Stimulated activated CD4-positive, alpha-beta T cell treated with anti-CD3 and anti-CD28 coated beads, Interleukin-4, amount 100 ng/mL, for 48 hours (primary cell): ENCODE measurements at regions not wholly inside any gene's neighbourhood (a gene's known extent, or its start where the extent isn't known, plus 50 kb on each side); places are given as distances from the start of the nearest gene placed in this dataset.
"Not testable (repeated sequence)": the region's sequence is repeated elsewhere in the genome, so short reads cannot be mapped to it uniquely, and the experiment has no call there.

Experiments used
- DNase-seq, 2 donors: peaks; one replicate each; pipeline ENCODE4 v3.0.0-alpha.2; 2020; ENCODE audit warnings: low read depth in 2 of 2

DNA sequence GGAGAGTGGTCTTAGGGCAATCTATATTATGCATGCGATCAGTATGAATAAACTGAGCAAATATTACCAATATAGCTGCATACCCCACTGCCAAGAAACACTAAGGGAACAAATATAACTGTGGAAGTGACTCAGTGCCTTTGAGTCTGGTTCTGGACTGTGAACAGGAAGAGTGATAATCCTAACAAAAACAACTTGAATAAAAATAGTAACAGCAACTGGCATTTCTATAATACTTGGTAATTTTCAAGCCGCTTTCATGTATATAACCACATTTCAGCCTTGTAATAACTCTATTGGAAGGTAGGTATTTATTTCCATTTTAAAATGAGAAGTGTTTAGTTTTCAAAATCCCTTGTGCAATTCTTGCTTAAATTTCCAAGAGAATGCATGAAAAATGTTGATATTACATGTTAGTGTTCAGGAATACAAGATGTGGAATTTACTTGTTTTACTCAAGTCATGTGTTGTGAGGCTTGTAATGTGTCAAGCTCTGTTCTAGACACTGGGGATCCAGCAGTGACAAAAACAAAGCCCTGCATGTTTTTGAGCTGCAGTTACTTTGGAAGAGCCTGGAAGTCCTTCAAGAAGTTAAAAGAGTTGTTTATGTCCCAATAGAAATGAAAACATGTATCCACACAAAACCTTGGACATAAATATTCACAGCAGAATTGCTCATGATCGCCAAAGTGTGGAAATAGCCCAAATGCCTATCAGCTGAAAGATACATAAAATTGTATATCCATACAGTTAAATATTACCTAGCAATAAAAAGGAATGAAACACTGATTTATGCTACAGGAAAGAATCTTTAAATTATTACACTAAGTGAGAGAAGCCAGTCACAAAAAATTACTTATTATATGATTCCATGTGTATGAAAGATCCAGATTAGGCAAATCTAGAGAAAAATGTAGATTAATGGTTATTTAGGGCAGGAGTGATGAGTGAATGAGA is 338.1 kb upstream of the TMEM132C start:
- DNase-seq = no peak

DNA sequence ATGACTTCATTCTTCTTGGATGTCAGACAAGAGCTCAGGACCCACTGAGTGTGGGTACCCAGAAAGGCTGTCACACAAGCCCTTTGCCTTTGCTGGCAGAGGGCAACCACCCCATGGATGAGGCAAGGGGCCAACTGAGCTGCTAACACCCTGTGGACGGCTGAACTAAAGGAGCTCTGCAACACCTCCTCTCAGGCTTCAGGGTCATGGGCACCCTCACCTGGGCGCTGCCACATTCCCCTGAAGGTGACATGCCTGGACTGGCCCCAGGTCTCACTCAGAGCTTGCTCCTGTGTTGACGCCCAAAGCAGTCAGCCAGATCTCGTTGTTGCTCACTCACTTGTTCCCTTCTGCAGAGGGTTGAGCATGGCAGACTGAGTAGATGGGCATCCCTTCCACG is 336.8 kb upstream of the TMEM132C start:
- no peak for DNase-seq

DNA sequence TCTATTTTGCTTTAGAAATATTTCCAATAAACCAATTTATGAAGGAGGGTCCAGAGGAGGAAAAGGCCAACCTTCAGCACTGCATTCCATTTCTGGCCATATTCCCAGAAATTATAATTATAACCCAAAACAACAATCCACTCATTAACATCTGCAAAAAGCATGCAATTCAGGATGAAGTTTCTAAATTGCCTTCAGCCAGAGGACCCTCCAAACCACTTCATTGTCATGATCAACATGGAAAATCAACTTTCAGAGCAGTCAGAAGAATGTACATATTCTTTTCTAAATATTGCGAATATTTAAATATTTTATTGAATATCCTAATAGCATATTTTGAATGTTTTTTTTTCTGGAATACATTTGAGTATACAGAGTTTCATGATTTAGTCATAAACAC is 332.6 kb upstream of the TMEM132C start:
- no peak for DNase-seq

DNA sequence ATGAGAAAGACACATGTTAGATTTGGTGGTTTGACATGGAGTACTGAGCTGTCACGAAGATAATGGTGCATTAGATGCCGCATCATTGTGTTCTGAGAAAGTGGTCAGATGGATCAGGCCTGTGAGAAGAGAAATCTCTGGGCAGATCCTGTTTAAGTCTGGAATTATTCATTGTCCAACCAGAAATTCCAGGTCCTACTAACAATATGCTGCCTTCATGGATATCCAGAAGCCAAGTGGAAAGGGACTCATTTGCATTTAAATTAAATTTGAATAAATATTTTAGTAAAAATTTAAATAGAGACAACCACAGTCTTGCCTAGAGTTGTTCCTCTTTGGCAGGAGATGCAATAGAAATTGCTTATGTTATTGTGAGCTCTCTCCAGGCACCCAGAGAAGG is 330.5 kb upstream of the TMEM132C start:
- DNase-seq = no peak

DNA sequence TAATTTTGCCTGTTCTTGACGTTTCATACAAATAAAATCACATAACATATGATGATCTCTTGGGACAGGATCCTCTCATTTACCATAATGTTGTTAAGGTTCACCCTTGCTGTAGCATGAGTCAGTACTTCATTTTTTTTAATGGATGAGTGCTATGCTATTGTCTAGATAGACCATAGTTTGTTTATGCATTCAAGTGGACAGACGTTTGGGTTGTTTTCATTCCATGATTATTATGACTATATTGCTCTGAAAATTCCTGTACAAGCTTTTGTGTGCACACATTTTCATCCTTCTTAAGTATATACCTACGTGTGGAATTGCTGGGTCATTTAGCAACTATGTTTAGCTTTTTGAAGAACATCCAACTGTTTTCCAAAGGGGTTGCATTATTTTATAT is 325.6 kb upstream of the TMEM132C start:
- DNase-seq = no peak

DNA sequence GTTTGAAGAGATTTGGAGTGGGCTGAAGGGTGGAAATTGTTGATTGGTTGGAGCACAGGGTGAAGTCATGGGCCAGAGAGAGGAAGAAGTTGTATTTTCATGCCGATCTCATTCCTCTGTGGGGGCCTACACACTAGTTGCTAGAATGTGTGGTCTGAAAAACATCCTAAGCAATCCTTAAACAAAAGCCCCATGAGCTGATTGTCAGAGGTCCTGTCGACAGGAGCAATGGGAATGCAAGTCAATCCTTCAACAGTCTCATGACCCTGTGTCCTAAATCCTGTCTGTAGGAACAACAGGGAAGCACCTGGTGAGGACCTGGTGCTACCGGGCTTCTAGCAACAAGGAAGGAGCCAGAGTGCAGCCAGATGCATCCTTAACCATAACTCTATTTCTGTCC is 324.0 kb upstream of the TMEM132C start:
- no peak for DNase-seq

DNA sequence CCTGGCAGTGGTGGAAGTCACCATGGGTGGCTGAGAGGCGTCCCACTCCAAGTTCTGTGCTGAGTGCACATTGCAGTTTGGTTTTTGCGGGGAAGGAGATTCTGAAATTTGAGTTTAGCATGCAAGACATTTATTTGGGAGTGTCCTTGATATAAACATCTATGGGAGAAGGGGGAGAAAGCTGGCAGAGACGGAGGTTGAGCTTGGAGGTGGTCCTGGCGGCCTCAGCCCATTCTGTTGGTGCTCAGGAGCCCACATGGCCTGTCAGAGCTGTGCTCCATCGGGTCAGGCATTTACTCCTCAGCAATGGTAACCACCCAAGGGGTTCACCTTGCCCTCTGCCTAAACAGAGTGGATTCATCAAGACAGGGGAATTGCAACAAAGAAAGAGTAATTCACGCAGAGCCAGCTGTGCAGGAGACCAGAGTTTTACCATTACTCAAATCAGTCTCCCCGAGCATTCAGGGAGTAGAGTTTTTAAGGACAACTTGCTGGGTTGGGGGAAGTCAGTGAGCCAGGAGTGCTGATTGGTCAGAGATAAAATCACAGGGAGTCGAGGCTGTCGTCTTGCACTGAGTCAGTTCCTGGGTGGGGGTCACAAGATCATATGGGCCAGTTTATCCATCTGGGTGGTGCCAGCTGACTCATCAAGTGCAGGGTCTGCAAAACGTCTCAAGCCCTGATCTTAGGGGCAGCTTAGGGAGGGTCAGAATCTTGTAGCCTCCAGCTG is 323.3 kb upstream of the TMEM132C start:
- no peak for DNase-seq

DNA sequence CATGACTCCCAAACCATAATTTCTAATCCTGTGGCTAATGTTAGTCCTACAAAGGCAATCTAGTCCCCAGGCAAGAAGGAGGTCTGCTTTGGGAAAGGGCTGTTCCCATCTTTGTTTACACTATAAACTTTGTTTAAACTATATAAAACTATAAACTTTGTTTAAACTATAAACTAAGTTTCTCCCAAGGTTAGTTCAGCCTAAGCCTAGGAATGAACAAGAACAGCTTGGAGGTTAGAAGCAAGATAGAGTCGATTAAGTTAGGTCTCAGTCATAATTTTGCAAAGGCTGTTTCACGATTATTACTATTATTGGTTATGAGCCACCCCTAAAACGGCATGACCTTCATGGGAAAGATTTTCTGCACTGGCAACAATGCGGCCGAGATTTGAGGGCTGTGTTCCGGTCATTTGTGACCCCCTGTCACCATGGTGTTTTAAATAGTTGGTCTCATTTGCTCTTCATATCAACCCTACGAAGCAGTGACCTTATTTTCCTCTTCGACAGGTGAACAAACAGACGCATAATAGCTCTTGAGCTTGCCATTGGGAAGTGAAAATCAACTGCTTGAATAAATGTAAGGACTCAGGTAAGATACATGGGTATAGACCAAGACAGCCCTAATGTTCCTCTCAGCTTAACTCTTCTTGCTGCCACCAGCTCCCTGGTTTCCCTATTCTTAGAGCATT is 322.6 kb upstream of the TMEM132C start:
- DNase-seq = no peak

DNA sequence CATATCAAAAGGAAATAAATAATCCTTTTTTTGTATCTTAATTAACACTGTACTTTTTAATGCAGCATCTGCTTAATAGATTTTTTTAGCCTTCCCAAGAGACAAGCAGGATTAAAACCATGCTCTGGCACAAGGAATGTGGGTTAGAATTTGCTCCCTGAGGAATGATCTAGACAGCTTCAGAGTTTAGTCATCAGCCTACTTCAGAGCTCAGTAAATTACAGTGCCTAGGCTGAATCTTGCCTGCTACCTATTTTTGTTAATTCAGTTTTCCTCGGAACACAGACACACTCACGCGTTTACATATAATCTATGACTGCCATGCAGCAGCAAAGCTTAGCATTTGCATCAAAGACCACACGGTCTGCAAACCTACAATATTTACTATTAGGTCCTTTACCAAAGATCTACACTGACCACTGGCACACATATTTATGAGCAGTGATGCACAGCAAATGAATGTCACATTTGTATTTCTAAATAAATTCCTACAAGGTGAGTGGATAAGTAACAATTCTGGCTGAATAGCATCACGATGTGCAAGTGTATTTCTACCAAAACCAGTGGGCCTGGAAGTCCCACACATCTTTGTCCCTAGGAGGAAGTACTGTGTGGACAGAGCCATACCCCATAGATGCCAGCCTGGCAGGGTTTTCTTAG is 309.8 kb upstream of the TMEM132C start:
- DNase-seq = no peak

DNA sequence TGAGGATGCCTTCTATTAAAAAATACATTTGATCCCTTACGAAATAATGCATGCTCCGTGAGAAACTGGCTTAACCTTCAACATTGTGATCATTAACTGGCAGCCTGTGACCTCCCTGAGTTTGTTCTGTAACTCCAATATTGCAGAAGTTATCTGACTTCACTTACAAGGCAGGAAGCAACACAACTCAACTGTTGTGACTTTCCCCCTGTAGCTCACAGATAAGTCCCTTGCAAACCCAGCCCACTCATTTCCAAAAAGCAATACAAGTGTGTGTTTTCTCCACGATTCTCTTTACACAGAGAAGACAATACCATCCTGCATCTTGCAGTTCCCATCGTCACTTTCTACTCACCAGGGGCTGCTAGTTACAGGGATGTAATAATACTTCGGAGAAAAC is 304.7 kb upstream of the TMEM132C start:
- DNase-seq = no peak

DNA sequence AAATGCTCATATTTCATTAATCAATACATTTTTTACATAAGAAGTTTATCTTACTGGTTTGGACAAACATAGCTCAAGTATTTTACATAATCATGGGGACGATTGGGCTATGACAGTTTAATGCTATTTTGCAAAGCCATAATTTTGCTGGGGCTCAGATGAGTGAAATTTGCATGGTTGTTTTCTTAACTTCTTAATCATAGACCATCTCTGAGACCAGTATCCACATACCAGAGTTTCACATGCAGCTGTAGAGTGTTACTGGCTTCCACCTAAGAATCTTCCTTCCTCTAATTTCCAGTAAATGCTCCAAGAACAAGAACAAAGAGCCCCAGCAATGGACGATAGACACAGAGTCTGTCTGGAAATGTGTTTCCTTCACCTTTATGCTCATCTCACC is 303.0 kb upstream of the TMEM132C start:
- DNase-seq = no peak

DNA sequence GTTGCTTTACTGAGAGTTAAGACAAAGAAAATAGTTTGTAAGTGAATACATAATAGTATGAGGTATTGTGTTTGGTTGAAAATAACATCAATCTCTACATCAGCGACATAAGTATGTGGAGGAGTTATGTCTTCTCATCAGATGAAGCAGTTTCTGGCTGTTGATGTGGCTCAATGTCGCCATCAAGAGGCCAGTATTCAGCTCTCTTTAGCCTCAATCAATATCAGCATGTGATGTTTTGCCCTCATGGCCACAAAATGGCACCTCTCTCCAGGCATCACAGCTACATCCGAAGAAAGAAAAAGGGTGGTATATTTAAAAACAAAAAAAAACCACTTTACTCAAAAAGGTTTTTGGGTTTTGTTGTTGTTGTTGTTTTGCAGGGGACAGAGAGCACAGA is 302.3 kb upstream of the TMEM132C start:
- DNase-seq = no peak

DNA sequence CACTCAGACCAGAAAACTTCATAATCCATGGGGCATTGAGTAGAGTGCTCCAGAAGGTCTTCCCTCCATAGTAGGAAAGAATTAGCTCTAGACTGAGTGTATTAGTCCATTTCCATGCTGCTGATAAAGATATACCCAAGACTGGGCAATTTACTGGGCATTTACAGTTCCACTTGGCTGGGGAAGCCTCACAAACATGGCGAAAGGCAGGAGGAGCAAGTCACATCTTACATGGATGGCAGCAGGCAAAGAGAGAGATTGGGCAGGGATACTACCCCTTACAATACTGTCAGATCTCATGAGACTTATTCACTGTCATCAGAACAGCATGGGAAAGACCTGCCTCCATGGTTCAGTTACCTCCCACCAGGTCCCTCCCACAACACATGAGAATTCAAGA is 300.6 kb upstream of the TMEM132C start:
- no peak for DNase-seq

DNA sequence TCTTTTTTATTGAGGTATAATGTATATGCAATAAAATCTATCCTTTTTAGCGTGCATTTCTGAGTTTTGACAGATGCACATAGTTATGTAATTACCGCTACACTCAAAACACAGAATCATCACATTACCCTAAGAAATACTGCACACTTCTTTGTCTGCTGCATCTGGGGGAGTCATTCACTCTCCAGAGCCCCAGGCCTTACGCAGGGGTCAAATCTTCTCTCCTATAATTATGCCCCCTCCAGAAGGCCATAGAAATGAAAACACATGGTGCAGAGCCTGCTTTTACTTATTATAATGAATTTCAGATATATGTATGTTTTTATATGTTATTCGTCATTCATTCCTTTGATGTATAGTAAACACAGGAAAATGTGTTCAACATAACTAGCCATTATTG is 296.5 kb upstream of the TMEM132C start:
- DNase-seq = no peak

DNA sequence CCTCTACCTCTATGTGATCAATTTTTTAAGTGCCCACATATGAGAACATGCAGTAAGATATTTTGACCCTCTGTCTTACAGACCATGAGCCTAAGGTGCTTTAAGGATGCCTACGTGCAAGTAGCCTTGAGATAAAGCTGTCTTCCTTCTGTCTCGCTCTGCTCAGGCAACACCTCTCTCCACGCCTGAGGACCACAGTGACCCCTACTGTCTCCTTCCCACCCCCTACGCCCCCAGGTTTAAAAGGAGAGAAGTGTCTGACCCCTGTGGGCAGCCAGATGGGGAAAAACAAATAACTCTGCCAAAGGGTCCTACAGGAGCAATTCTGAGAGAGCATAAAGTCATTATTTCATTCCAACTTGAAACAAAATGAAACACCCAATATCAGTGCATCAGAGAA is 286.4 kb upstream of the TMEM132C start:
- DNase-seq = no peak

DNA sequence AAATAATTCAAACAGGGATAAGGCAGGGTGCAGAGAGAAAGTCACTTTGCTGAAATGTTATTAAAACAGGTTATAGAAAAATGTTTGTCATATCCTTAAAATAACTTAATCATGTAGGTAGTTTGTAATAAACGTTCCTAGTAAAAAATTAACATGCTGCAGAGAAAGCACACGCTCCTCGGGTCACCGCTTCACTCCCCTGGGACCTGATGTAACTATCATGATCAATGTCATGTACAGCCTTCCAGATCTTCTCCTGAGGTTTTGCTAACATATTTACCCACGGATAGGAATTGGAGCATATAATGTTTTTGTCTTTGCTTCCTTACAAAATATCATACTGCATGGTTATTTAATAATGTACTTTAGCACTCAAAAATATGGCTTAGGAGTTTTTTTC is 285.1 kb upstream of the TMEM132C start:
- DNase-seq = no peak

DNA sequence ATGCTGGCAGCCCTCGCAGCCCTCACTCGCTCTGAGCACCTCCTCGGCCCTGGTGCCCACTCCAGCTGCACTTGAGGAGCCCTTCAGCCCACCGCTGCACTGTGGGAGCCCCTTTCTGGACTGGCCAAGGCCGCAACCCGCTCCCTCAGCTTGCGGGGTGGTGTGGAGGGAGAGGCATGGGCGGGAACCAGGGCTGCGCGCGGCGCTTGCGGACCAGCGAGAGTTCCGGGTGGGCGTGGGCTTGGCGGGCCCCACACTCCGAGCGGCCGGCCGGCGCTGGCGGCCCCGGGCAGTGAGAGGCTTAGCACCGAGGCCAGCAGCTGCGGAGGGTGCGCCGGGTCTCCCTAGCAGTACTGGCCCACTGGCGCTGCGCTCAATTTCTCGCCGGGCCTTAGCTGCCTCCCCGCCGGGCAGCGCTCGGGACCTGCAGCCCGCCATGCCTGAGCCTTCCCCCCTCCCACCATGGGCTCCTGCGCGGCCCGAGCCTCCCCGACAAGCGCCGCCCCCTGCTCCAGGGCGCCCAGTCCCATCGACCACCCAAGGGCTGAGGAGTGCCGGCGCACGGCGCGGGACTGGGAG is 283.7 kb upstream of the TMEM132C start:
- DNase-seq = not testable (repeated sequence)

DNA sequence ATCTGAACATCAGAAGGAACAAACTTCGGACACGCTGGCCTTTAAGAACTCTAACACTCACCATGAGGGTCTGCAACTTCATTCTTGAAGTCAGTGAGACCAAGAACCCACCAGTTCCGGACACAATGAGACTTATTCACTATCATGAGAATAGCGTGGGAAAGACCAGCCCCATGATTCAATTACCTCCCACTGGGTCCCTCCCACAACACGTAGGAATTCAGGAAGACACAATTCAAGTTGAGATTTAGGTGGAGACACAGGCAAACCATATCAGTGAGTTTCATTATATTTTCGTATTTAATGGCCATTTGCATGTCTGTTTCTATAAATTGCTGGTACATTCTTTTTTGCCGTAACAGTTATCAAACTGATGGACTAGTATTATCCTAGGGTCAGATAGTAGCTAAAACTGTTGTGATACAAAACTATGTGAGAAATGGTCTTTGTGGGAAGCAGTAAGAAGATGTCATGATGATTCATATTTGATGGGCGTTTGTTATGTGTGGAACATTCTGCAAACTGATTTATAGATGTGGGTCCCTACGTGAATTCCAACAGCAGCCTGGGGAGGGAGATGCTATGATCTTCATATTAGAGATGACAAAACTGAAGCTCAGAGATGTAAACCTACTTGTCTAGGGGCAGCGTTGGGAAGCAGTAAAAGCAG is 282.4 kb upstream of the TMEM132C start:
- no peak for DNase-seq

DNA sequence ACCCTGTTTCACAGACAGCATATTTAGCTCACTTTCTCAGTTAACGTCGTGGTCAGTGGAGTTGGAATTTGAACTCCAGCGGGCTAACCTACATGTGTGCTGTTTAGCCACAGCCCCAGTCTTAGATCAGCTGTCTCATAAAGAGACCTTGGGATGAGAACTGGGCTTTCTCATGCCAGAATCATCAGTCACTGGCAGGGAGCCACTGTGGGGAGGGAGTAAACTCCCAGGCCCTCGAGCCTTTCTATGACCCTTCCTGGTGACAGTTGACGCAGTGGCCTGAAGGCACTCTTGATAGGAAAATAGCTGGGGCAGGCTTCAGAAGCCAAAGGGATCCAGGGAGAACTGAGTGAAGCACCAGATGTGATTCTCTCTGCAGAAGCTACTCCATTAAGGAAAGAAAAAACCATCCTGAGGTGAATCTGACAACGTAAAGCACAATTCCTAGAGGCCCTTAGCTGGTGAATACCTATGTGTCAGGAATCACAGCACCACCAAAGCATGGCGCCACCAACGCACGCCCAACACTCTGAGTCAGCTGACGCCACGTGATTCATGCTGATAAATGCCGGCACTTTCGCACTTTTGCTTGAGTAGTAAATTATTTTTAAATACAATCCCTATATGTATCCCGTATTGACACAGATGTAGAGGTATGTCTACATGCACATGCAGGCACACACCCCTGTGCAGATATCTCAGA is 279.6 kb upstream of the TMEM132C start:
- DNase-seq = no peak

DNA sequence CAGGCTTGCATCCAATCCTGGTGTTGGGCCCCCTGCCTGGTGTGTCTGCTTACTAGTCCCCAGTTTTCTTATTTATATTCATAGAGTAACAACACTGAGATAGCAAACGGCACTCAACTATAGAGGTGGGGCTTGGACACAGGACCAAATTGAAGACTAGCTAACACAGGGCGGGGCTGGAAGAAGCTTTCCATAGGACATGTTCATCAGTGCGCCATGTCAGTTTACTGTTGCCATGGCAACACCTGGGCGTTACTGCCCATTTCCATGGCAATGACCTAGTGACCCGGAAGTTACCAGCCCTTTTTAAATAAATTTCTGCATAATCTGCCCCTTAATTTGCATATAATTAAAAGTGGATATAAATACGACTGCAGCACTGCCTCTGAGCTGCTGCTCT is 275.5 kb upstream of the TMEM132C start:
- DNase-seq = no peak
